NCI-H1930 (cell line): ENCODE measurements at regions not wholly inside any gene's neighbourhood (a gene's known extent, or its start where the extent isn't known, plus 50 kb on each side); places are given as distances from the start of the nearest gene placed in this dataset.

Source experiments
- DNase-seq, 2 experiments: peaks; one replicate each; lab custom pipeline; 2025; lab: John Stamatoyannopoulos, UW

DNA sequence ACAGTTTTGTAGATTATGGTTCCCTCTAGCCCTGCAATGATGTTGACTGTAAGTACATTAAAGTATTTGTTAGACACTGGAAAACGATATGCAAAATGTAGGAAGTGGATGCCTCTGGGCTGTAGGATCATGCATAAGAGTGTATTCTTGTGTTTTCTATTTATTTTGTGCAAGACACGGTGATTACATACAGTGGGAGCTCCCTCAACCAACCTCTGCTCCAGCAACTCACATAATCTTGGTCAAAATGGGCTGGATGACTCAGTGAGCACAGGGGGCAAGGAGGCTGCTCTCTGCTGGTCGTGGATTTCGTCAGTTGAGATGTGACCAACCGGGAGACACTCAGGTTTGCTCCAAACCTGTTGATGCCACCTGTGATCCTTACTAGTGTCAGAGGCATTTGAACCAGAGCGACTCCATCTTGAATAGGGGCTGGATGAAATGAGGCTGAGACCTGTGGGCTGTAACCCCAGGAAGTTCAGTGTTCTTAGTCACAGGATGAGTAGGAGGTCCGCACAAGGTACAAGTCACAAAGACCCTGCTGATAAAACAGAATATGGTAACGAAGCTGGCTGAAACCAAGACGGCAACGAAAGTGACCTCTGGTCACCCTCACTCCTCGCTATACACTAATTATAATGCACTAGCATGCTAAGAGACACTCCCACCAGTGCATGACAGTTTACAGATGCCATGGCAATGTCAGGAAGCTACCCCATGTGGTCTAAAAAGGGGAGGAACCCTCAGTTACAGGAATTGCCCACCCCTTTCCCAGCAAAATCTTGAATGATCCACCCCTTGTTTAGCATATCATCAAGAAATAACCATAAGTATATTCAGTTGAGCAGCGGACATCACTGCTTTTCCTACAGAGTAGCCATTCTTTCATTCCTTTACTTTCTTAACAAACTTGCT, 56.4 kb upstream of the FAM20C start:
- no peak for DNase-seq

DNA sequence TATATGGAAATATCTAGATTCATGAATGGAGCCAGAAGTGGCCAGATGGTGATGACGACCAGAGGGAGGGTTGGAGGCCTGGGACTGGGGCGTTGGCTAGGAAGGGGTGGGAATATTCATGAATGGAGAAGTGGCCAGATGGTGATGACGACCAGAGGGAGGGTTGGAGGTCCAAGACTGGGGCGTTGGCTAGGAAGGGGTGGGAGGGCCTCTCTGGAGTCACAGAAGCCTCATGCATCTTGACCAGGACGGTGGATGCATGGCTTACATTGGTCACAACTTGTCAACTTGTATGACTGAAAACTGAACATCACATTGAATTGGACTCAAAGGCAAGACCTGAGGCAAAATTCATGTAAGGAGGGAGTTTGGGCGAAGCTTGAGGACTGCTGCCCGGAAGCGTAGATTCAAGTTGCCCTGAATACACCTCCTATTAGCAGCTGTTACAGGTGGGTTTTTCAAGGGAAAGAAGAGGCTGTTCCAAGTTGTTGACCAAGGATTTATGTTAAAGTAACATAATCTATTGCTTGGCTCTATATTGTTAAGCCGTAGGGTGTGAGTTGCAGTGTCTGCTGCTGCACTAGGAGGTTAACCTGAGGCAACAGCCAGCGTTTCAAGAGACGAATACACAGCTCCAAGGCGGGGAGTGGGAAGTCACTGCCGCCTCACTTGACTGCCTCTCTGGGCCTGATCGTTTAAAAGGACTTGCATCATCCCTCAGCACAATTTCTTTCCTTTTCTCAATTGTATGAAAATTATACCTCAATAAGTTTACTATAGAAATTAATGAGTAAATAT, 55.1 kb upstream of the FAM20C start:
- no peak for DNase-seq

DNA sequence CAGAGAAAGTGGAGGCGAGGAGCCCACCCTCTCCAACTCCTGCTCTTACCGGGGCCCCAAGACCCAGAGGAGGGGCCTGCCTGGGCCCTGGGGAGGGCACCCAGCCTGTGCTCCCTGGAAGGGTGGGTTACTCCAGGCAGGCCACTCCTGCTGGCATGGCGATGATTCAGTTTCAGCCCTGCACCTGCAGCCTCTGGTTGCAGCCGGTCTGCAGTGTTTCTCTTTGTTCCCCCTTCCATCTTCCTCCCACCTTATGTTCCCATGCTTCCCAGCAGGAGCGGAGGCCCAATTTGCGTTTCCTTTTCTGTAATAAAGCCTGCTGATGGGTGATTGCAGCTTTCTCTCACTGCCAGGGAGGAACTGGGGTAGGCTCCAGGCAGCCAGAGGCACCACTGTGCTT, 53.2 kb upstream of the FAM20C start:
- no peak for DNase-seq

DNA sequence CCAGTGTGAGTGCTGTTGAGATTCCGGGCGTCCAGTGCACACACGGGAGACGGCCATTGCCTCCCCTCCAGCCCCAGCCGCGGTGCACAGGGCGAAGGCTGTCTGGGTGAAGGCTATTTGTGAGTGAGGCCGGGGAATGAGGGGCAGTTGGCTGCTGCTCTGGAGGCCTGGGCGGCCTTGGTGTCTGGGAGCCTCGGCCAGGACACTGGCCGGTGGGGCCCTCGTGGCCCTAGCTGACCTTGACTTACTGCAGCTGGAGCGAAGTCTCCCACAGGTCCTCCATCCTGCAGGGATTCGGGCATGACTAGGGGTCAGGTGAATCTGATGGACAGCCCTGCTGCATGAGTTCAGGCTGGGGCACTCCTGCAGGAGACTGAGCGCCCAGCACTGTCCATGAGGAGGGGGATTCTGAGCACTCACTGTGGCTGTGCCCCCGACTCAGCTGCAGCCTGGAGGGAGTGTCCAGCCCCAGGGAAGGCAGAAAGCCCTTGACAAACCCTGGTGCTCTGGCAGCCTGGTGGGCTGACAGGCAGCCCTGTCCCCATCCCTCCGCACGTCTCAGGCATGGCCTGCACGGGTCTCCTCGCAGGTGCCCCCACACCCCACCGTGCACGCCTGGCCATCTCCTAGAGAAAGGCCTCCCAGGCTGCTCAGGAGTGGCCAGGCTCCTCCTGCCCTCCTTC, 52.7 kb upstream of the FAM20C start:
- DNase-seq, result no peak

DNA sequence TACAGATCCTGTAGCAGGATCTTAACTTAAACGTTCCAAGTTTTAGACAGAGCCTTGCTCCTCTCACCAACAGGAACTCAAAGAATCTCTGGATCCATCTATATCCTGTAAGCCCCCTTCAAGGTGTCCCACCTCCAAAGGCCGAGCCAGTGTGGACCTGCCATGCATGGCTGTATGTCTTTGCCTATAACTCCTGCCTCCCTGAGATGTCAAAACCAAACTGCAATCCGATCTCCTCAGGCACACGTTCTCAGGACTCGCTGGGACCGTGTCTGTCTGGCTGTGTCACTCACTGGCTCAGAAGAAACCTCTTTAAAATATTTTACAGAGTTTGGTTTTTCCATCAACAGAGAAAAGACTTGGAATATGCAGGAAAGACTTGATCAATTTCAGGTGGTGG, 51.4 kb upstream of the FAM20C start:
- DNase-seq, result no peak

DNA sequence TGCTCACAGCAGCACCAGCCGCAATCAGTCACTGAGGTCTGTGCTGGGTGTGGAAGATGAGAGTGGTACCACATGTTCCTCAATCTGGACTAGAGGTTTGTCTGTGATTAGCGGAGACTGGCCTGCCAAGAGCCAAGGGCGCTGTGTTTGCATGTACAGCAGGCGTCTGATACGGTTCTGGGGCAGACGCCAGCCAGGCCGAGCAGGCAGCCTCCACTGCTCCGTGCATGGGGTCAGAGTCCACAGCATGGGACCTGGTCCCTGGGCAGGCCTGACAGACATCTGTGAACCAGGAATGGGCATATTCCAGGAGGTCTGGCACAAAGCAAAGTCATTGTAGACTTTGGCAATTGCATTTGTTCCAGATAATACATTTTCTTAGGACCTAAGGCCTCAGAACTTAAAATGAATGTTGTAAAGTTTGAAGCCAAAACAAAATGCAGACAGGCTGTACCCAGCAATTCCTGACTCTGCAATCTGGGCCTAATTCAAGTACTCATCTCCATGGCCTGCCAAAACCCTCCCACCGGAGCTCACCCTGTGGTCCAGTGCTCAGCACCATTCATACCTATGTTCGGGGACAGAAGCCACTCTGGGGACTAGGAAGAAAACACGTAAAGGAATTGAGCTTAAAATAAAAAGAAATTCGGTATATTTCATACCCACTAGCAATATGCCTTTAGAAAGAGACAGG, 50.0 kb upstream of the FAM20C start:
- DNase-seq, result no peak
